AG04449 (cell line): ENCODE measurements at regions not wholly inside any gene's neighbourhood (a gene's known extent, or its start where the extent isn't known, plus 50 kb on each side); places are given as distances from the start of the nearest gene placed in this dataset.

Experiments used
- CTCF ChIA-PET: fragments of 350-600 bp; formaldehyde crosslinking; extraction: SDS; loops from one replicate; lab custom pipeline; 2021; ENCODE audit warnings: antibody characterized with exemption; lab: Yijun Ruan, JAX
- POLR2A ChIA-PET: fragments of 400-600, 350-600 bp; formaldehyde crosslinking; extraction: SDS; loops from one replicate; lab custom pipeline; 2020; ENCODE audit warnings: antibody characterized with exemption, inconsistent platforms; lab: Yijun Ruan, JAX
- DNase-seq: peaks from one replicate; pipeline ENCODE4 v3.0.0-alpha.2; 2010; ENCODE audit warnings: low read depth, low spot score
- H3K4me3 ChIP-seq: 2 replicates; pipeline ENCODE4 v1.5.1; 2011; ENCODE audit warnings: low read depth, mild to moderate bottlenecking, control low read depth, low read length
- CTCF ChIP-seq: IDR thresholded peaks from one replicate; pipeline ENCODE4 v1.5.1; 2011; ENCODE audit warnings: mild to moderate bottlenecking, moderate library complexity, low read length, control low read depth, inconsistent platforms; ENCODE audit not compliant: insufficient read depth; ENCODE audit errors: missing control alignments

GRCh38 chr4:66300336-66300934 is 630.1 kb upstream of the EPHA5 start:
- H3K4me3 ChIP-seq = no peak overlapping the region
- no peak for TF ChIP-seq CTCF
- no peak for DNase-seq
- ChIA-PET CTCF (no interaction called here), POLR2A (no interaction called here)

GRCh38 chr4:66298569-66298968 is 628.3 kb upstream of the EPHA5 start:
- DNase-seq = no peak
- H3K4me3 ChIP-seq = no peak overlapping the region
- ChIA-PET POLR2A (no interaction called here), CTCF (no interaction called here)
- no peak for TF ChIP-seq CTCF

GRCh38 chr4:66297703-66298102 is 627.4 kb upstream of the EPHA5 start:
- no peak for DNase-seq
- no peak overlapping the region for H3K4me3 ChIP-seq
- TF ChIP-seq CTCF = no peak
- CTCF ChIA-PET = no interaction called here
- POLR2A ChIA-PET = no interaction called here

- POLR2A ChIA-PET = no interaction called here
- CTCF ChIA-PET = no interaction called here
- no peak overlapping the region for H3K4me3 ChIP-seq
- no peak for DNase-seq
- TF ChIP-seq CTCF = no peak
These were observed 624.3 kb upstream of the EPHA5 start for GRCh38 chr4:66294638-66295037.

- ChIA-PET POLR2A (no interaction called here), CTCF (no interaction called here)
- no peak overlapping the region for H3K4me3 ChIP-seq
- TF ChIP-seq CTCF = no peak
- DNase-seq = no peak
These were observed 614.7 kb upstream of the EPHA5 start for GRCh38 chr4:66284991-66285451.

GRCh38 chr4:66279084-66279483 is 608.8 kb upstream of the EPHA5 start:
- ChIA-PET POLR2A (no interaction called here), CTCF (no interaction called here)
- no peak overlapping the region for H3K4me3 ChIP-seq
- no peak for TF ChIP-seq CTCF
- no peak for DNase-seq
